Medulla oblongata (tissue), 1 donor: ENCODE measurements at regions not wholly inside any gene's neighbourhood (a gene's known extent, or its start where the extent isn't known, plus 50 kb on each side); places are given as distances from the start of the nearest gene placed in this dataset.

ENCODE experiments used
- DNase-seq: peaks from one replicate; pipeline ENCODE4 v3.0.0-alpha.2; 2015; ENCODE audit errors: extremely low spot score

- DNase-seq, result no peak
Observed at GRCh38 chr4:159500861-159501260, 398.0 kb downstream of the RAPGEF2 start.

- no peak for DNase-seq
Observed at GRCh38 chr4:159503236-159504008, 400.5 kb downstream of the RAPGEF2 start.

GRCh38 chr4:159504684-159505083, 401.8 kb downstream of the RAPGEF2 start:
- DNase-seq, result no peak

GRCh38 chr4:159505266-159505975, 402.5 kb downstream of the RAPGEF2 start:
- no peak for DNase-seq

DNA sequence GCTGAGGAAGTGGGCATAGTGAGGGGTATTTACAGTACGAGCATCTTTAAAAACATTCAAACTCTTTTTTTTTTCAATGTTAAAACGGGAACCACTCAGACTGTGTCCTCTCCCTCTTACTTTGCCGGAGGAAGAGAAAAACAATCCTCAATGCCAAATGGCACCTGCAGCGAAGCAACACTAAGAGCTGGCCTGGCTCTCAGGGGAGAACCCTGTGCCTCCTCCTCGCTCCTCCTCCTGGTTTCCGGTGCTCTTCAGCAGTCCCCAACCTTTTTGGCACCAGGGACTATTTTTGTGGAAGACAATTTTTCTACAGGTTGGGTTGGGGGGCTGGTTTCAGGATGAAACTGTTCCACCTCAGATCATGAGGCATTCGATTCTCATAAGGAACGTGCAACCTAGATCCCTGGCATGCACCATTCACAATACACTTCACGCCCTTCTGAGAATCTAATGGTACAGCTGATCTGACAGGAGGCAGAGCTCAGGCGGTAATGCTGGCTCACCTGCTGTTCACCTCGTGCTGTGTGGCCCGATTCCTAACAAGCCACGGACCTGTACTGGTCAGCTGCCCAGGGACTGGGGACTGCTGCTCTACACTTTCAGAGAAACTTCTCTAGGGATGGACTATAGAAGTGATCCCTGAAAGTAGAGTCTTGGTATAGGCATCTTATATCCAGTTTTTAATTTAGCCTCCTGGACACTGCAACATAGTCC, 404.1 kb downstream of the RAPGEF2 start:
- no peak for DNase-seq

DNA sequence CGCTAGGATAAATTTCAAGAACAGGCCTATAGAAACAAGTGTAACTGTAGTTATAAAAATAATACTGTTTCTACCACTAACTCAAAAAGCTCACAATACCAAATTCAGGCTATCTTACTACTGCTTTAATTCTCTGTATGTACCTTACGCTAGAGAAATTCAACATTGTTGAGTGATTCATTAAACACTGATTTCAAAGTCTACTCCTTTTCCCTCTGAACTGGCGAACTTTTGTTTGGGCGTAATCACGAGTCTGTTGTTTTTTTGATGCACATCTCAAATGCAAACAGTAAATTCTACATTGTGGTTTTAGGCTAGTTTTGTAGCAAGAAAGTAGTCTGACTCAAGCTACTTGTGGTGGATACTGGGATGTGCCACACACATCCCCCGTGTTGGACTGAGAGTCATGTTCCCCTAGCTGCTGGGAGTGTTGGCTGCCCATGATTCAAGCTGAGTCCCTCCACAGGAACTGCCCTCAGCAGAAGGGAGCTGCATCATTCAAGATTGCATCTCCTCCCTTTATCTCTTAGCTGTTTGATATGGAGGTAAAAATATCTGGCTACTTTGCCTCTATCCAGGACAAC, 406.1 kb downstream of the RAPGEF2 start:
- no peak for DNase-seq

DNA sequence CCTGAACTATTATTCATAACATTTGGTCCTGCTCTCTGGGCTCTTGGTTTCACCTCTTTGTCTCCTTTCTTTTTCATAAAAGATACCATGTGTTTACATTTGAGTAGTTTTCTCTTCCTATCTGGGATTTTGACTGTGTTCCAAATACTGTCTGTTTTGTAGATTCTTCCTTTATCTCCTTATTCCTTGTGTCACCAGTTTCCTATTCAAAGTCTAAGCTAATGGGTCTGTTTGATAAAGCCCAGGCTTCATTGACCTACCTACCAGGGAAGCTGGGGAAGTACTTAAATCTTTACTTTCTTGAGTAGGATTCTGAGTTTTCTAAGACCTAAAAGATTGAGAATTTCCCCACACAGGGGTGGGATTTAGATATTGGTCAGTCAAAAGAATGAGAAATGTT, 409.5 kb downstream of the RAPGEF2 start:
- no peak for DNase-seq

DNA sequence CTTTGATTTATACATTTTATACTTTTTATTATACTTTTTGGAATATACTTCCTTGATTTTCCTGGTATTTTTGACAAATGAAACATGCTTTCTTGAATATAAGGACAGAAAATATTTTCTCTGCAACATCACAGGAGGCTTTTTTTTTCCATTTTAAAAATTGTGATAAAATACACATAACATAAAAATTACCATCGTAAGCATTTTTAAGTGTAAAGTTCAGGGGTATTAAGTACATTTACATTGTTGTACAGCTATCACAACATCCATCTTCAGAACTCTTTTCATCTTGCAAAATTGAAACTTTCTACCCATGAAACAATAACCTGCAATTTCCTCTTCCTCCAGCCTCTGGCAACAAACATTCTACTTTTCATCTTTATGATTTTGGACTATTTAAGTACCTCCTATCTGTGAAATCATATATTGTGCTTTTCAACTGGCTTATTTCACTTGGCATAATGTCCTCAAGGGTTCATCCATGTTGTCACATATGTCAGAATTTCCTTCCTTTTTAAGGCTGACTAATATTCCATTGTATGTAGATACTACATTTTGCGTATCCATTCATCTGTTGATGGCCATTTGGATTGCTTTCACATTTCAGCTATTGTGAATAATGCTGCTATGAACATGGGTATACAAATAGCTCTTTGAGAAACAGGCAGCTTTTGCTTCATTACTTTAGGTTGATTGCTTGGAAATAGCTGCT, 412.6 kb downstream of the RAPGEF2 start:
- DNase-seq, result no peak

GRCh38 chr4:159516556-159517140, 413.8 kb downstream of the RAPGEF2 start:
- no peak for DNase-seq

- no peak for DNase-seq
Observed at GRCh38 chr4:159520074-159520473, 417.2 kb downstream of the RAPGEF2 start.

- DNase-seq, result no peak
Observed at GRCh38 chr4:159526172-159526571, 423.3 kb downstream of the RAPGEF2 start.

DNA sequence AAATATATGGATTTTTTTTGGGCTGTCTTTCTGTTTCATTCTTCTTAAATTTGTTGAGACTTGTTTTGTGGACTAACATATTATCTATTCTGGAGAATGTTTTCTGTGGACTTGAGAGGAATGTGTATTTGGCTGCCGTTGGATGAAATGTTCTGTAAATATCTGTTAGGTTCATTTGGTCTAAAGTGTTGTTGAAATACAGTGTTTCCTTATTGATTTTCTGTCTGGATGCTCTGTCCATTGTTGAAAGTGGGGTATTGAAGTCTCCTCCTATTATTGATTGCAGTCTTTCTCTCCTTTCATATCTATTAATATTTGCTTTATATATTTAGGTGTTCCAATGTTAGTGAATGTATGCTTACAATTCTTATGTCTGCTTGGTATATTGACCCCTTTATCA, 431.8 kb downstream of the RAPGEF2 start:
- DNase-seq, result no peak

DNA sequence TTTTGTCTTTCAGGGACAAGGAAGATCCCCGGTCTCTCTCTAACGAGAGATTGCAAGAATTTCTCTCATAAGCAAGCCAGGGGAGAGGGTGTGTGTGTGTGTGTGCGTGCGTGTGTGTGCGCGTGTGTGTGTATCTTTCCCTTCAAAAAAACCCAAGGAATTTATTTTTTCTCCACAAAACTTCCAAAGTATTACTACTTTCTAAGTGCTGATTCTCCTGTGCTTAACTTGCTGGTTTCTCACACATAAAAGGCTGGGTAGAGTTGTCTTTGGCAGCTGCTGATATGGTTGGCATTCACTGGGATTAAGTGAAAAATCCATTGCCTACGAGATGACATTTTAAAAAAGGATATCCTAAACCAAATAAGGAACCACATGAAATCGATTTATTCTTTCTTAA, 435.7 kb downstream of the RAPGEF2 start:
- DNase-seq, result no peak

DNA sequence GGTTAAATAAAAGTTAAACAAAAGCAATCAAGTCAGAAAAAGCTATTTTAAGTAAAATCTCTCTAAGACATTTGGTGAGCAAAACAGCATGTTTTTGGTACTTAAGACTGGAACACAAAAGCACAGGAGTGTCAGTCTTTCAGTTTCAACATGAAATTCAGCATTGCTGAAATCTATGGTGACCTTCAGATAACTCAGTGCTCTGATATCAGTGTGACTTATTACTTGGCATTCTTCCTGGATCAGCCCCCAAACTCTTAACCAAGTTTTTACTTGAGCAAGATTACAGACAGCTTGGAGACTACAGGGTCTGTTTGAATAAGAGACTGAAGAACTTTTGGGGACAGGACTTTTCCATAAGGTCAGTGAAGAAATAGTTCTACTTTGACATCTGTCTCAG, 437.2 kb downstream of the RAPGEF2 start:
- no peak for DNase-seq

- no peak for DNase-seq
Observed at GRCh38 chr4:159540501-159540900, 437.6 kb downstream of the RAPGEF2 start.

- DNase-seq, result no peak
Observed at GRCh38 chr4:159541143-159541542, 438.3 kb downstream of the RAPGEF2 start.

- no peak for DNase-seq
Observed at GRCh38 chr4:159542296-159542695, 439.4 kb downstream of the RAPGEF2 start.

- no peak for DNase-seq
Observed at GRCh38 chr4:159543831-159544230, 441.0 kb downstream of the RAPGEF2 start.

DNA sequence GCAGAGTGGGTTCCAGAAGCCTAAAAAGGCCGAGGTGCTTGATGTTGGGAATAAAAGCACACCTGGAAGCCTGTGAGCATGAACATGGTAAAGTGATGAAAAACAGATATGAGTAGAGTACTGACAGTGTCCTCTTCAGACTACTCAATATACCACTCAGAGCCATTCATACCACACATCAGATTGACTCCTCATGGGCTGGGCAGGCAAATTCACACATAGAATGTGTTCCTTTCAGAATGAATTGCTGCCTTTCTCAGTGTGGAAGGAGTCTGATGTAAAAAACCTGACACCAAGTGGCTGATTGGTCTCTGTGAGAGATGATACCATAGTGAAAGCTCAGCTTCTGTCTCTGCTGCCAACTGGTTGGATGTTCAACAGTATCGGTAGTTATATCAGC, 442.7 kb downstream of the RAPGEF2 start:
- no peak for DNase-seq

- DNase-seq, result no peak
Observed at GRCh38 chr4:159547645-159548308, 444.9 kb downstream of the RAPGEF2 start.

DNA sequence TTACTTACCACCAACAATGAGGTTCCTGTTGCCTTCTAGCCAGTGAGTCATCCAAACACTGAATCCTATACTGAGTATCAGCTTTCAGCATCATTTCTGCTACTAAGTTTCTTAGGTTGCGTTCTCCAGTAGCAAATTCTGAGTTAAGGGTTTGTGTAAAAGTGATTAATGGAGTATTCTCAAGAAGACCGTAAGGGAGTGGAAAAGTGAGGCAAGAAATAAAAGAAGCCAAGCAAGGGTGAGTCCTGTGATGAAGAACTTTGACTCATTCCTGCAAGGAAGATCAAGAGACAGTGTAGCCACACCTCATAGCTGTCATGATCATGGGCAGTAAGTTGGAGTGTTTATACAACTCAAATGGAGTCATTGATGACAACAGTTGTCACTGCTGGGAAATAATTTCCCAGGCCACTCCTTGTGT, 446.2 kb downstream of the RAPGEF2 start:
- no peak for DNase-seq
